Spleen (tissue), 11 donors: ENCODE measurements at regions not wholly inside any gene's neighbourhood (a gene's known extent, or its start where the extent isn't known, plus 50 kb on each side); places are given as distances from the start of the nearest gene placed in this dataset.

ENCODE experiments used
- DNase-seq: peaks from one replicate; pipeline ENCODE4 v3.0.0-alpha.2; 2020
- H3K27ac ChIP-seq, 8 donors: fragments of 200-600 bp; sonication (generic) in 7 of 8; 1 replicate in 4 of 8; 2 replicates in 4 of 8; pipeline versions ENCODE4 v1.5.0 to v1.8.0; 2016 to 2021; ENCODE audit warnings: inconsistent platforms in 4 of 8, mild to moderate bottlenecking in 4 of 8, moderate library complexity in 1 of 8
- H3K27me3 ChIP-seq, 7 donors: fragments of 200-600 bp; sonication (generic) in 6 of 7; replicated peaks in 1 of 7; 1 replicate in 4 of 7; 2 replicates in 3 of 7; pipeline versions ENCODE4 v1.5.0 to v1.8.0; 2016 to 2021; ENCODE audit warnings: inconsistent platforms in 3 of 7, mild to moderate bottlenecking in 1 of 7
- H3K36me3 ChIP-seq, 6 donors: fragments of 200-600 bp; sonication (generic) in 5 of 6; 1 replicate in 4 of 6; 2 replicates in 2 of 6; pipeline versions ENCODE4 v1.5.0 to v1.8.0; 2016 to 2021; ENCODE audit warnings: inconsistent platforms in 2 of 6
- H3K4me1 ChIP-seq, 6 donors: fragments of 200-600 bp; sonication (generic) in 5 of 6; 1 replicate in 3 of 6; 2 replicates in 3 of 6; pipeline versions ENCODE4 v1.5.0 to v1.8.0; 2016 to 2021; ENCODE audit warnings: inconsistent platforms in 3 of 6
- H3K4me3 ChIP-seq, 8 donors: fragments of 200-600 bp; sonication (generic) in 7 of 8; 1 replicate in 4 of 8; 2 replicates in 4 of 8; pipeline versions ENCODE4 v1.5.0 to v1.8.0; 2016 to 2021; ENCODE audit warnings: inconsistent platforms in 4 of 8, mild to moderate bottlenecking in 4 of 8, moderate library complexity in 2 of 8
- H3K9me3 ChIP-seq, 8 donors: fragments of 200-600 bp; sonication (generic) in 7 of 8; 1 replicate in 4 of 8; 2 replicates in 4 of 8; pipeline versions ENCODE4 v1.5.0 to v1.8.0; 2016 to 2021; ENCODE audit warnings: inconsistent platforms in 4 of 8
- CTCF ChIP-seq, 11 experiments: fragments of 200-600 bp in 7 of 11; fragments of 450-650 bp in 4 of 11; sonication (generic) in 4 of 11; IDR thresholded peaks in 8 of 11; conservative IDR thresholded peaks in 3 of 11; 1 replicate in 7 of 11; 2 replicates in 4 of 11; pipeline versions ENCODE4 v1.4.0 to v1.8.0; 2016 to 2021; ENCODE audit warnings: antibody characterized with exemption in 11 of 11, inconsistent platforms in 4 of 11, mild to moderate bottlenecking in 1 of 11
- POLR2A ChIP-seq, 3 donors: fragments of 450-650 bp; IDR thresholded peaks; one replicate each; pipeline ENCODE4 v1.5.1; 2017; ENCODE audit warnings: antibody characterized with exemption in 3 of 3, mild to moderate bottlenecking in 1 of 3
- POLR2AphosphoS5 ChIP-seq, 3 donors: sonication (generic); formaldehyde crosslinking; IDR thresholded peaks; one replicate each; pipeline ENCODE4 v1.5.1; 2017; ENCODE audit warnings: antibody characterized with exemption in 3 of 3
- WGBS, 5 donors: extraction: QIAGEN DNeasy Blood & Tissue Kit in 3 of 5; methylation state at CpG; one replicate each; pipeline versions ENCODE4 v1.1.5 to v1.1.7; 2013 to 2018; 5-methylcytosine and 5-hydroxymethylcytosine counted together
- intact Hi-C: fragments of 100-400 bp; cut with DNase I; formaldehyde crosslinking; loops from one replicate; pipeline ENCODE4 v1.15.0; 2023; ENCODE audit warnings: low total_unique reads
- donor health status: healthy with polysubstance abuse.
- donor health status: DM: no; HTN: no; CAD: no; lungs with moderate emphysema.
- donor health status: DM: no; HTN: no; CAD: no.
- donor health status: Bipolar disorder and iron deficiency.
- donor health status: healthy.
- donor health status: DM: no; HTN: no; CAD: no.
- donor health status: DM: yes; HTN: yes; CAD: no.

- DNase-seq, result no peak
- H3K36me3 ChIP-seq, result no peaks in the 10 kb centered on the region
- H3K27ac ChIP-seq, result no peak overlapping the region
- TF ChIP-seq POLR2A (IDR thresholded peaks at IDR 0.05), result no peak
- TF ChIP-seq POLR2AphosphoS5 (IDR thresholded peaks at IDR 0.05), result no peak
- no peak for TF ChIP-seq CTCF (IDR thresholded peaks at IDR 0.05 in 8 of 11, conservative IDR thresholded peaks at IDR 0.05 in 3 of 11)
- H3K9me3 ChIP-seq, result no peaks in the 10 kb centered on the region
- no peaks in the 10 kb centered on the region for H3K4me1 ChIP-seq
- no peaks in the 10 kb centered on the region for H3K27me3 ChIP-seq
- H3K4me3 ChIP-seq, result no peak overlapping the region
- intact Hi-C loops, result no loop called here
These were observed 656.7 kb downstream of the ZNF674 start for GRCh38 chrX:45888518-45888917.

- intact Hi-C loops, result no loop called here
- 84 to 97% (median 89%) methylated on average over 2 of the region's 2 CpGs for WGBS, 5 donors
- no peaks in the 10 kb centered on the region for H3K9me3 ChIP-seq
These were observed 659.3 kb downstream of the ZNF674 start for GRCh38 chrX:45885931-45886330.

GRCh38 chrX:45879512-45879911, 665.7 kb downstream of the ZNF674 start:
- no peaks in the 10 kb centered on the region for H3K27me3 ChIP-seq
- no peak for TF ChIP-seq POLR2A (IDR thresholded peaks at IDR 0.05)
- no peak for TF ChIP-seq POLR2AphosphoS5 (IDR thresholded peaks at IDR 0.05)
- TF ChIP-seq CTCF (IDR thresholded peaks at IDR 0.05 in 8 of 11, conservative IDR thresholded peaks at IDR 0.05 in 3 of 11), result no peak
- no peaks in the 10 kb centered on the region for H3K9me3 ChIP-seq
- H3K27ac ChIP-seq, result no peak overlapping the region
- no peak overlapping the region for H3K4me3 ChIP-seq
- intact Hi-C loops, result no loop called here
- no peak for DNase-seq
- no peaks in the 10 kb centered on the region for H3K4me1 ChIP-seq
- H3K36me3 ChIP-seq, result no peaks in the 10 kb centered on the region
- WGBS, 5 donors, result 68 to 81% (median 72%) methylated on average over 3 of the region's 3 CpGs

More at GRCh38 chrX:45885931-45886330, 659.3 kb downstream of the ZNF674 start:
- Histone ChIP-seq H3K36me3 (no peaks in the 10 kb centered on the region), H3K27ac (no peak overlapping the region), H3K27me3 (no peaks in the 10 kb centered on the region), H3K4me3 (no peak overlapping the region), H3K4me1 (no peaks in the 10 kb centered on the region)
- TF ChIP-seq CTCF (IDR thresholded peaks at IDR 0.05 in 8 of 11, conservative IDR thresholded peaks at IDR 0.05 in 3 of 11) (no peak), POLR2AphosphoS5 (IDR thresholded peaks at IDR 0.05) (no peak), POLR2A (IDR thresholded peaks at IDR 0.05) (no peak)
- DNase-seq, result no peak

GRCh38 chrX:45876206-45876605, 669.0 kb downstream of the ZNF674 start:
- Histone ChIP-seq H3K4me1 (no peaks in the 10 kb centered on the region), H3K27me3 (no peaks in the 10 kb centered on the region), H3K9me3 (no peaks in the 10 kb centered on the region), H3K36me3 (no peaks in the 10 kb centered on the region), H3K27ac (no peak overlapping the region), H3K4me3 (no peak overlapping the region)
- intact Hi-C loops, result no loop called here
- DNase-seq, result no peak
- WGBS, 5 donors, result 80 to 98% (median 93%) methylated on average over 4 of the region's 4 CpGs
- TF ChIP-seq POLR2AphosphoS5 (IDR thresholded peaks at IDR 0.05) (no peak), POLR2A (IDR thresholded peaks at IDR 0.05) (no peak), CTCF (IDR thresholded peaks at IDR 0.05 in 8 of 11, conservative IDR thresholded peaks at IDR 0.05 in 3 of 11) (no peak)
